Aorta (tissue), 5 donors: ENCODE measurements at regions not wholly inside any gene's neighbourhood (a gene's known extent, or its start where the extent isn't known, plus 50 kb on each side); places are given as distances from the start of the nearest gene placed in this dataset.

Source experiments
- ATAC-seq: fragments of 200-7000 bp; cut with Tn5 transposase; one replicate; pipeline ENCODE4 v1.9.1; 2022; ENCODE audit warnings: moderate library complexity; ENCODE audit not compliant: low FRiP score
- DNase-seq, 2 donors: peaks; one replicate each; pipeline ENCODE4 v3.0.0-alpha.2; 2020
- H3K27ac ChIP-seq, 2 donors: one replicate each; pipeline ENCODE4 v1.5.1; 2013; ENCODE audit warnings: low read length in 2 of 2, mild to moderate bottlenecking in 2 of 2, moderate library complexity in 2 of 2, control low read depth in 1 of 2, inconsistent platforms in 1 of 2, low read depth in 1 of 2
- H3K27me3 ChIP-seq, 2 donors: one replicate each; pipeline ENCODE4 v1.6.1; 2013; ENCODE audit warnings: control low read depth in 1 of 2, low read length in 1 of 2, mild to moderate bottlenecking in 1 of 2, moderate library complexity in 1 of 2; ENCODE audit not compliant: insufficient read depth in 2 of 2, control insufficient read depth in 1 of 2
- H3K36me3 ChIP-seq, 2 donors: one replicate each; pipeline ENCODE4 v1.6.1; 2013; ENCODE audit warnings: control low read depth in 1 of 2, low read length in 1 of 2, mild to moderate bottlenecking in 1 of 2; ENCODE audit not compliant: insufficient read depth in 2 of 2, control insufficient read depth in 1 of 2
- H3K4me1 ChIP-seq, 2 donors: one replicate each; pipeline ENCODE4 v1.6.1; 2013; ENCODE audit warnings: low read length in 2 of 2, control low read depth in 1 of 2, mild to moderate bottlenecking in 1 of 2, moderate library complexity in 1 of 2; ENCODE audit not compliant: insufficient read depth in 2 of 2, control insufficient read depth in 1 of 2
- H3K4me3 ChIP-seq, 2 donors: one replicate each; pipeline ENCODE4 v1.5.1; 2013; ENCODE audit warnings: low read length in 2 of 2, control low read depth in 1 of 2, mild to moderate bottlenecking in 1 of 2
- H3K9me3 ChIP-seq: one replicate; pipeline ENCODE4 v1.6.1; 2013; ENCODE audit warnings: mild to moderate bottlenecking, low read length; ENCODE audit not compliant: control insufficient read depth
- WGBS, 2 donors: extraction: QIAGEN DNeasy Blood & Tissue Kit; methylation state at CpG; one replicate each; pipeline ENCODE4 v1.1.7; 2013; 5-methylcytosine and 5-hydroxymethylcytosine counted together
- intact Hi-C, 2 donors: fragments of 100-400 bp; cut with DNase I; formaldehyde crosslinking; loops; one replicate each; pipeline versions ENCODE4 v1.14.2 to v1.15.0; 2022
- donor health status: healthy with polysubstance abuse.
- donor health status: Bipolar disorder and iron deficiency.
- donor health status: DM: no; HTN: no; CAD: no.
- donor health status: DM: no; HTN: no; CAD: no.
- donor health status: DM: yes; HTN: yes; CAD: no.

- Histone ChIP-seq H3K27ac (no peak overlapping the region), H3K9me3 (no peaks in the 10 kb centered on the region), H3K4me3 (no peak overlapping the region), H3K27me3 (no peaks in the 10 kb centered on the region), H3K4me1 (peaks cover 0 to 2% of the 10 kb centered on the region in 2 donors), H3K36me3 (no peaks in the 10 kb centered on the region)
- no peak for ATAC-seq
- no peak for DNase-seq
- intact Hi-C loops: no loop called here
- 86 to 92% methylated on average over 4 of the region's 4 CpGs for WGBS, 2 donors
Measured at GRCh38 chr5:67488885-67489284, 292.3 kb upstream of the CD180 start.

- ATAC-seq: no peak
- Histone ChIP-seq H3K27me3 (no peaks in the 10 kb centered on the region), H3K36me3 (no peaks in the 10 kb centered on the region), H3K4me3 (no peak overlapping the region), H3K4me1 (no peaks in the 10 kb centered on the region), H3K9me3 (no peaks in the 10 kb centered on the region), H3K27ac (no peak overlapping the region)
- DNase-seq: no peak
- intact Hi-C loops: no loop called here
- 68 to 79% methylated on average over 4 of the region's 4 CpGs for WGBS, 2 donors
Measured at GRCh38 chr5:67487862-67488261, 291.3 kb upstream of the CD180 start.

- Histone ChIP-seq H3K4me3 (no peak overlapping the region), H3K36me3 (no peaks in the 10 kb centered on the region), H3K27me3 (no peaks in the 10 kb centered on the region), H3K9me3 (no peaks in the 10 kb centered on the region), H3K4me1 (no peaks in the 10 kb centered on the region), H3K27ac (no peak overlapping the region)
- intact Hi-C loops: no loop called here
- DNase-seq (no peak), ATAC-seq (no peak)
- 90 to 91% methylated on average over 2 of the region's 2 CpGs for WGBS, 2 donors
Measured at GRCh38 chr5:67483453-67484030, 286.9 kb upstream of the CD180 start.

GRCh38 chr5:67481362-67481761, 284.8 kb upstream of the CD180 start:
- no peaks in the 10 kb centered on the region for H3K4me1 ChIP-seq
- ATAC-seq (no peak), DNase-seq (no peak)
- H3K4me3 ChIP-seq: no peak overlapping the region
- H3K36me3 ChIP-seq: no peaks in the 10 kb centered on the region
- no peaks in the 10 kb centered on the region for H3K9me3 ChIP-seq
- WGBS, 2 donors: 88 to 100% methylated on average over 1 of the region's 1 CpG
- H3K27ac ChIP-seq: no peak overlapping the region
- intact Hi-C loops: no loop called here
- no peaks in the 10 kb centered on the region for H3K27me3 ChIP-seq

- intact Hi-C loops: no loop called here
- Histone ChIP-seq H3K36me3 (no peaks in the 10 kb centered on the region), H3K9me3 (no peaks in the 10 kb centered on the region), H3K27me3 (no peaks in the 10 kb centered on the region), H3K4me3 (no peak overlapping the region), H3K27ac (no peak overlapping the region), H3K4me1 (no peaks in the 10 kb centered on the region)
- 72 to 77% methylated on average over 2 of the region's 2 CpGs for WGBS, 2 donors
- DNase-seq: no peak
- no peak for ATAC-seq
Measured at GRCh38 chr5:67478337-67478736, 281.7 kb upstream of the CD180 start.

GRCh38 chr5:67476995-67477394, 280.4 kb upstream of the CD180 start:
- Histone ChIP-seq H3K27ac (no peak overlapping the region), H3K36me3 (no peaks in the 10 kb centered on the region), H3K4me1 (no peaks in the 10 kb centered on the region), H3K9me3 (no peaks in the 10 kb centered on the region), H3K27me3 (no peaks in the 10 kb centered on the region), H3K4me3 (no peak overlapping the region)
- DNase-seq: no peak
- WGBS, 2 donors: 91 to 98% methylated on average over 1 of the region's 1 CpG
- intact Hi-C loops: no loop called here
- ATAC-seq: no peak

GRCh38 chr5:67476531-67476930, 279.9 kb upstream of the CD180 start:
- intact Hi-C loops: no loop called here
- Histone ChIP-seq H3K27me3 (no peaks in the 10 kb centered on the region), H3K4me3 (no peak overlapping the region), H3K9me3 (no peaks in the 10 kb centered on the region), H3K36me3 (no peaks in the 10 kb centered on the region), H3K4me1 (no peaks in the 10 kb centered on the region), H3K27ac (no peak overlapping the region)
- DNase-seq: no peak
- ATAC-seq: no peak
- WGBS, 2 donors: 85 to 88% methylated on average over 3 of the region's 3 CpGs

GRCh38 chr5:67475489-67475888, 278.9 kb upstream of the CD180 start:
- 65 to 70% methylated on average over 6 of the region's 6 CpGs for WGBS, 2 donors
- Histone ChIP-seq H3K27me3 (no peaks in the 10 kb centered on the region), H3K4me3 (no peak overlapping the region), H3K36me3 (no peaks in the 10 kb centered on the region), H3K4me1 (no peaks in the 10 kb centered on the region), H3K27ac (no peak overlapping the region), H3K9me3 (no peaks in the 10 kb centered on the region)
- intact Hi-C loops: no loop called here
- no peak for DNase-seq
- ATAC-seq: no peak

GRCh38 chr5:67474597-67475238, 278.1 kb upstream of the CD180 start:
- WGBS, 2 donors: 88% methylated on average over 8 of the region's 8 CpGs
- H3K27me3 ChIP-seq: no peaks in the 10 kb centered on the region
- H3K9me3 ChIP-seq: no peaks in the 10 kb centered on the region
- no peak for ATAC-seq
- DNase-seq: no peak
- no peak overlapping the region for H3K27ac ChIP-seq
- no peak overlapping the region for H3K4me3 ChIP-seq
- intact Hi-C loops: no loop called here
- no peaks in the 10 kb centered on the region for H3K4me1 ChIP-seq
- H3K36me3 ChIP-seq: no peaks in the 10 kb centered on the region
